ENCODE measurements at regions not wholly inside any gene's neighbourhood (a gene's known extent, or its start where the extent isn't known, plus 50 kb on each side); places are given as distances from the start of the nearest gene placed in this dataset.

GRCh38 chr18:75753753-75754152 is 326.2 kb upstream of the SMIM21 start:
- H3K27me3 ChIP-seq (ENCODE audit: control insufficient read depth in 2 of 2, insufficient read depth in 2 of 2, low read length in 2 of 2) = no peaks in the 10 kb centered on the region
- Mint-ChIP-seq H3K9me3 (peaks cover 0 to 5% (median 0%) of the 10 kb centered on the region in 7 donors), H3K36me3 (no peaks in the 10 kb centered on the region), H3K27me3 (ENCODE audit: low read depth in 3 of 3) (peaks cover 0 to 2% (median 0%) of the 10 kb centered on the region in 3 donors), H3K27ac (no peak overlapping the region), H3K4me3 (no peak overlapping the region), H3K4me1 (no peaks in the 10 kb centered on the region)
- no peak overlapping the region for H3K9ac ChIP-seq (ENCODE audit: insufficient read depth, low read length, poor library complexity, severe bottlenecking)
- no peaks in the 10 kb centered on the region for H3K4me1 ChIP-seq (ENCODE audit: control insufficient read depth in 1 of 2, insufficient read depth in 2 of 2, low read length in 2 of 2)
- no peaks in the 10 kb centered on the region for H3K9me3 ChIP-seq (replicated peaks in 1 of 2; ENCODE audit: control insufficient read depth in 1 of 2, insufficient read depth in 1 of 2, low read length in 2 of 2)
- intact Hi-C loops (cut with micrococcal nuclease) = no loop called here
- no peak overlapping the region for H3K27ac ChIP-seq (ENCODE audit: low read depth in 1 of 2, low read length in 2 of 2)
- H2AFZ ChIP-seq (ENCODE audit: insufficient read depth, low read depth, low read length, poor library complexity, severe bottlenecking) = no peak overlapping the region
- TF ChIP-seq CTCF (IDR thresholded peaks at IDR 0.05) = no peak
- DNase-seq = no peak
- no peak overlapping the region for H3K4me2 ChIP-seq (replicated peaks; ENCODE audit: extremely low read depth, low read length, poor library complexity, severe bottlenecking)
- H4K20me1 ChIP-seq (ENCODE audit: insufficient read depth, low read length) = no peaks in the 10 kb centered on the region
- no peak overlapping the region for H3K4me3 ChIP-seq (replicated peaks in 1 of 3; ENCODE audit: low read depth in 2 of 3, low read length in 3 of 3)
- H3K36me3 ChIP-seq (replicated peaks in 1 of 2; ENCODE audit: control insufficient read depth in 1 of 2, insufficient read depth in 2 of 2, low read length in 2 of 2) = no peaks in the 10 kb centered on the region
- H3K79me2 ChIP-seq (ENCODE audit: insufficient read depth, low read length) = no peaks in the 10 kb centered on the region
- WGBS (ENCODE audit: insufficient coverage) = 91% methylated on average over 3 of the region's 3 CpGs

DNA sequence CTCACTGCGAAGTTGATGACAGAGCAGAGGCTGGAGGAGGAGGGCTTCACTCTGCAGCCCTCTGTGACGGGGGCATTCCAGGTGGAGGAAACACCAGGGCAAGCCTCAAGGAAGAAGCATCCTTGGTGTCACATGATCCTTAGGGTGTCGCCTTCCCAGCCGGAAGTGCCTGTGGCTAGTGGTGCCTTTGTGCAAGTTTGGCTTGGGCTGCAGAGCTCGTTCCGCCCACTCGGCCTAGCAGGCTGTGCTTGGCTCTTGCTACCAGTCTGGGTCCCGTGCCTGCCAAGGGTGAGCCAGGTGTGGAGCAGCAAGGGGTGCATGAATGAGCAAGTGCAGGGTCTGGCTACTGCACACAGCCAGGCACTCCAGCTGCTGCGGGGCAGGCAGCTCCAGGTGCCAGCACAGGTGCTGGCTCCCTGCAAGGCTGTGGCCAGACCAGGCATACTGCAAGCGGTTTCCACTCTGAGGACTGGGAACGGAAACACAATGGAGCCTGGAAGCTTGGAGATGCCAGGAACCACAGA is 325.3 kb upstream of the SMIM21 start:
- WGBS (ENCODE audit: insufficient coverage) = 81% methylated on average over 10 of the region's 11 CpGs
- peaks cover 0 to 2% (median 0%) of the 10 kb centered on the region in 3 donors for H3K27me3 Mint-ChIP-seq (ENCODE audit: low read depth in 3 of 3)
- TF ChIP-seq CTCF (IDR thresholded peaks at IDR 0.05) = no peak
- H3K4me2 ChIP-seq (replicated peaks; ENCODE audit: extremely low read depth, low read length, poor library complexity, severe bottlenecking) = no peak overlapping the region
- H3K4me3 ChIP-seq (replicated peaks in 1 of 3; ENCODE audit: low read depth in 2 of 3, low read length in 3 of 3) = no peak overlapping the region
- intact Hi-C loops (cut with micrococcal nuclease) = no loop called here
- no peaks in the 10 kb centered on the region for H3K4me1 ChIP-seq (ENCODE audit: control insufficient read depth in 1 of 2, insufficient read depth in 2 of 2, low read length in 2 of 2)
- DNase-seq = no peak
- no peak overlapping the region for H3K27ac Mint-ChIP-seq
- H2AFZ ChIP-seq (ENCODE audit: insufficient read depth, low read depth, low read length, poor library complexity, severe bottlenecking) = no peak overlapping the region
- no peaks in the 10 kb centered on the region for H3K27me3 ChIP-seq (ENCODE audit: control insufficient read depth in 2 of 2, insufficient read depth in 2 of 2, low read length in 2 of 2)
- no peak overlapping the region for H3K27ac ChIP-seq (ENCODE audit: low read depth in 1 of 2, low read length in 2 of 2)
- no peaks in the 10 kb centered on the region for H3K9me3 ChIP-seq (replicated peaks in 1 of 2; ENCODE audit: control insufficient read depth in 1 of 2, insufficient read depth in 1 of 2, low read length in 2 of 2)
- no peaks in the 10 kb centered on the region for H3K36me3 ChIP-seq (replicated peaks in 1 of 2; ENCODE audit: control insufficient read depth in 1 of 2, insufficient read depth in 2 of 2, low read length in 2 of 2)
- H3K4me1 Mint-ChIP-seq = no peaks in the 10 kb centered on the region
- H3K9me3 Mint-ChIP-seq = peaks cover 0 to 5% (median 0%) of the 10 kb centered on the region in 7 donors
- no peaks in the 10 kb centered on the region for H3K79me2 ChIP-seq (ENCODE audit: insufficient read depth, low read length)
- no peak overlapping the region for H3K9ac ChIP-seq (ENCODE audit: insufficient read depth, low read length, poor library complexity, severe bottlenecking)
- no peaks in the 10 kb centered on the region for H4K20me1 ChIP-seq (ENCODE audit: insufficient read depth, low read length)
- H3K4me3 Mint-ChIP-seq = no peak overlapping the region
- H3K36me3 Mint-ChIP-seq = no peaks in the 10 kb centered on the region
